ENCODE measurements at regions not wholly inside any gene's neighbourhood (a gene's known extent, or its start where the extent isn't known, plus 50 kb on each side); places are given as distances from the start of the nearest gene placed in this dataset.

DNA sequence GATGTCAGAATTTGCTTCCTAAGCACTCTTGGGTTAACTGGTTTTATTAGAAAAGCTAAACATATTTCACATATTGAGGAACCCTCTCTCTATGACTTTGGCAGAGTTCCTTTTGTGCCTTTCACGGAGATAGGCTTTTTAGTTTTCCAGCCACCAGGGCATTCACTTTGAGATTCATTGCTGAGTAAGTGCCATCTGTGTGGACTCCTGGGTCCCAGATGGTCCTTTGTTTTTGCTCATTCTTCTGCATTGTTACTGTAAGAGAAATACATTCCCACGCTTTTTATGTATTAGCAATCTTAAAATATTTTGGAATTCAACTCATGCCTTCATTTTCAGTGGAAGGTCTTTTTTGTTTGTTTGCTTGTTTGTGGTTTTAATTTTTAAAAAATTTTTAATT is 76.3 kb upstream of the PHACTR2 start:
- TF ChIP-seq, protein P1, sequence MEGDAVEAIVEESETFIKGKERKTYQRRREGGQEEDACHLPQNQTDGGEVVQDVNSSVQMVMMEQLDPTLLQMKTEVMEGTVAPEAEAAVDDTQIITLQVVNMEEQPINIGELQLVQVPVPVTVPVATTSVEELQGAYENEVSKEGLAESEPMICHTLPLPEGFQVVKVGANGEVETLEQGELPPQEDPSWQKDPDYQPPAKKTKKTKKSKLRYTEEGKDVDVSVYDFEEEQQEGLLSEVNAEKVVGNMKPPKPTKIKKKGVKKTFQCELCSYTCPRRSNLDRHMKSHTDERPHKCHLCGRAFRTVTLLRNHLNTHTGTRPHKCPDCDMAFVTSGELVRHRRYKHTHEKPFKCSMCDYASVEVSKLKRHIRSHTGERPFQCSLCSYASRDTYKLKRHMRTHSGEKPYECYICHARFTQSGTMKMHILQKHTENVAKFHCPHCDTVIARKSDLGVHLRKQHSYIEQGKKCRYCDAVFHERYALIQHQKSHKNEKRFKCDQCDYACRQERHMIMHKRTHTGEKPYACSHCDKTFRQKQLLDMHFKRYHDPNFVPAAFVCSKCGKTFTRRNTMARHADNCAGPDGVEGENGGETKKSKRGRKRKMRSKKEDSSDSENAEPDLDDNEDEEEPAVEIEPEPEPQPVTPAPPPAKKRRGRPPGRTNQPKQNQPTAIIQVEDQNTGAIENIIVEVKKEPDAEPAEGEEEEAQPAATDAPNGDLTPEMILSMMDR (IDR thresholded peaks at IDR 0.05): no peak
- Histone ChIP-seq H3K27ac (no peak overlapping the region), H3K4me1 (peaks cover 0 to 15% of the 10 kb centered on the region in 2 donors), H3K9me3 (no peaks in the 10 kb centered on the region), H3K4me3 (no peak overlapping the region), H3K36me3 (no peaks in the 10 kb centered on the region), H3K27me3 (no peaks in the 10 kb centered on the region)
- no peak for DNase-seq (ENCODE audit: low spot score)

GRCh38 chr6:143600821-143601220 is 76.9 kb upstream of the PHACTR2 start:
- Histone ChIP-seq H3K27me3 (no peaks in the 10 kb centered on the region), H3K36me3 (no peaks in the 10 kb centered on the region), H3K27ac (no peak overlapping the region), H3K4me1 (peaks cover 0 to 17% of the 10 kb centered on the region in 2 donors), H3K9me3 (no peaks in the 10 kb centered on the region), H3K4me3 (no peak overlapping the region)
- TF ChIP-seq, protein P1 (IDR thresholded peaks at IDR 0.05): no peak
- DNase-seq (ENCODE audit: low spot score): no peak

- H3K27me3 ChIP-seq: no peaks in the 10 kb centered on the region
- no peak for DNase-seq (ENCODE audit: low spot score)
- H3K4me1 ChIP-seq: peaks cover 0 to 22% of the 10 kb centered on the region in 2 donors
- H3K9me3 ChIP-seq: no peaks in the 10 kb centered on the region
- TF ChIP-seq, protein P1 (IDR thresholded peaks at IDR 0.05): no peak
- H3K27ac ChIP-seq: no peak overlapping the region
- H3K4me3 ChIP-seq: no peak overlapping the region
- no peaks in the 10 kb centered on the region for H3K36me3 ChIP-seq
These were observed 79.2 kb upstream of the PHACTR2 start for GRCh38 chr6:143598466-143599080.

DNA sequence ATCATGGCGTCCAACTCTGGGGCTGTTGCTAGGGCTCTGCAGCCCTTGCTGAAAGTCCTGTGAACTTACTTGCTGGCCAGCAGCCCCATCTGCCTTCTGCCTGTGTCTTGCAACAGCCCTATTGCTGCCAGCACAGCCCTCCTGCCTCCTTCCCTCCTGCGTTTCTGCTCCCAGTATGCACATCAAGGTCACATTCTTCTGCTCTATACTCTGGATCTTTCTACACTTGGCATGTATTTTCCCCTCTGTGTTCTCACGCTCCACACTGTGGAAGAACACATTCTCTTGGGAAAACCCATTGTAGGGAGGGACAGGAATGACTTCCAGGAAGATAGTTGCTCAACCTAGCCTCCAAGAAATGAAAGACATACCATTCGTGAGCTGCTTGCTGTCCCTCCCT is 80.9 kb upstream of the PHACTR2 start:
- H3K9me3 ChIP-seq: no peaks in the 10 kb centered on the region
- no peaks in the 10 kb centered on the region for H3K36me3 ChIP-seq
- H3K4me1 ChIP-seq: peaks cover 0 to 22% of the 10 kb centered on the region in 2 donors
- no peaks in the 10 kb centered on the region for H3K27me3 ChIP-seq
- no peak for DNase-seq (ENCODE audit: low spot score)
- no peak overlapping the region for H3K27ac ChIP-seq
- no peak overlapping the region for H3K4me3 ChIP-seq
- TF ChIP-seq, protein P1 (IDR thresholded peaks at IDR 0.05): no peak

DNA sequence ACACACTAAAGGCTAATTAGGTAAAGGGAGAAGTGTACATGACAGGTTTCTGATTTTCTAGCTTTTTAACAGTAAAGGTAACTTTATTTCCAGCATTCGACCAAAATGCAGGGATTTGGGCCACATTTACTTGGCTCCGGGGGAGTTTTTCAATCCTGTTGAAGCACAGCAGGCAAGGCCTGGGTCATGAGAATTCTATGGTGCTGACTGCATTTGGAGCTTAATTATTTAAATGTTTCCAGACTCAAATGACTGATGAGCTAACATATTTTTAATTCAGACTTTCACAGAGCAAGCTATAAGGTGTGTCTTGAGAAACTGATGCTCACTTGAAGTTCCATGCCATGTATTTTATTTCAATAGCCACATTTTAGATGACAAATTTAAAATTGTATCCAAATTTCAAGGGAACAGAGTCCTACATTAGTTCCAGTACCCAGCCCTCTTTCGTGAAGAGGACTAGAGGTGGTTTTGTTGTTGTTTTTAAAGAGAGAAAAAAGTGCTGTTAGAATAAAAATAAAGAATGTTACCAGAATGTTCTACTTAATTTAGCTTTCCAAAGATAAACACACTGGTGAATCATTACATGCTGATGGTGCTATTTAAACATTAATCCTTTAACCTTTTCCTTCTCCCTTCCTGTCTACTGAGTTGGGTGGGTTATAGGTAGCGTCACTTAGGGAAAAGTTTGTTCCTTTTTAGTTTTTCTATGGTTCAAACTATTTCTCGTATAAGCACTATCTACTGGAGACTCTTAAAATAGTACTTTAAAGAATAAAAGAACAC is 82.3 kb upstream of the PHACTR2 start:
- H3K4me1 ChIP-seq: peaks cover 0 to 22% of the 10 kb centered on the region in 2 donors
- no peaks in the 10 kb centered on the region for H3K36me3 ChIP-seq
- H3K27me3 ChIP-seq: no peaks in the 10 kb centered on the region
- H3K4me3 ChIP-seq: no peak overlapping the region
- H3K9me3 ChIP-seq: no peaks in the 10 kb centered on the region
- H3K27ac ChIP-seq: no peak overlapping the region
- no peak for DNase-seq (ENCODE audit: low spot score)
- TF ChIP-seq, protein P1 (IDR thresholded peaks at IDR 0.05): no peak

Measured in right atrium auricular region (tissue), 2 donors.